PC-9 (cell line): ENCODE measurements at regions not wholly inside any gene's neighbourhood (a gene's known extent, or its start where the extent isn't known, plus 50 kb on each side); places are given as distances from the start of the nearest gene placed in this dataset.
A peak's percentile ranks its signal among the peaks of the same experiment; 100 is the strongest.
"Not testable (repeated sequence)": the region's sequence is repeated elsewhere in the genome, so short reads cannot be mapped to it uniquely, and the experiment has no call there.

Source experiments
- BruUV-seq: library from RNA; stranded (reverse); fragments of 400-500 nt; replicated peaks from 2 replicates; lab custom pipeline; 2021; lab: Mats Ljungman, UMichigan
- CTCF ChIA-PET: fragments of 300-600 bp; sonication (Branson Sonifier 250); formaldehyde crosslinking; loops from one replicate; lab custom pipeline; 2022; ENCODE audit warnings: antibody characterized with exemption; lab: Charles Lee
- POLR2A ChIA-PET: fragments of 300-600 bp; sonication (Branson Sonifier 250); formaldehyde crosslinking; loops from one replicate; lab custom pipeline; 2022; ENCODE audit warnings: antibody characterized with exemption; ENCODE audit not compliant: unreplicated experiment; lab: Charles Lee
- DNase-seq, 2 experiments: peaks; one replicate each; pipeline versions ENCODE4 v3.0.0 to v3.0.0-alpha.2; 2015 to 2022; ENCODE audit warnings: mixed read lengths in 1 of 2
- H2AFZ ChIP-seq: fragments of 200-600 bp; sonication (generic); 2 replicates; pipeline ENCODE4 v1.8.1; 2017; ENCODE audit warnings: antibody characterized with exemption
- H3F3A ChIP-seq: fragments of 200-600 bp; sonication (generic); 2 replicates; pipeline ENCODE4 v1.8.1; 2017; ENCODE audit warnings: antibody characterized with exemption, mild to moderate bottlenecking, low read depth; ENCODE audit not compliant: insufficient read depth
- H3K27ac ChIP-seq: fragments of 200-600 bp; sonication (generic); 2 replicates; pipeline ENCODE4 v1.6.1; 2016; ENCODE audit warnings: mixed run types
- H3K27me3 ChIP-seq: fragments of 200-600 bp; sonication (generic); 2 replicates; pipeline ENCODE4 v1.6.1; 2016; ENCODE audit warnings: low read depth, mixed run types; ENCODE audit not compliant: insufficient read depth
- H3K36me3 ChIP-seq: fragments of 200-600 bp; sonication (generic); 2 replicates; pipeline ENCODE4 v1.6.1; 2016; ENCODE audit warnings: low read depth, mixed run types
- H3K4me1 ChIP-seq: fragments of 200-600 bp; sonication (generic); replicated peaks from 2 replicates; pipeline ENCODE4 v1.6.1; 2016; ENCODE audit warnings: mixed run types; ENCODE audit not compliant: insufficient read depth
- H3K4me2 ChIP-seq: fragments of 200-600 bp; sonication (generic); 2 replicates; pipeline ENCODE4 v1.6.1; 2017; ENCODE audit warnings: mixed run types
- H3K4me3 ChIP-seq: fragments of 200-600 bp; sonication (generic); 2 replicates; pipeline ENCODE4 v1.6.1; 2016; ENCODE audit warnings: mixed run types
- H3K79me2 ChIP-seq: fragments of 200-600 bp; sonication (generic); 2 replicates; pipeline ENCODE4 v1.6.1; 2017; ENCODE audit warnings: low read depth, mixed run types
- H3K9me2 ChIP-seq: fragments of 200-600 bp; sonication (generic); 2 replicates; pipeline ENCODE4 v1.8.1; 2017; ENCODE audit warnings: mild to moderate bottlenecking; ENCODE audit not compliant: insufficient read depth
- H3K9me3 ChIP-seq: fragments of 200-600 bp; sonication (generic); 2 replicates; pipeline ENCODE4 v1.8.1; 2016; ENCODE audit warnings: low read depth; ENCODE audit not compliant: insufficient read depth
- H4K20me1 ChIP-seq: fragments of 200-600 bp; sonication (generic); 2 replicates; pipeline ENCODE4 v1.8.1; 2017; ENCODE audit not compliant: insufficient read depth
- CTCF ChIP-seq: fragments of 200-600 bp; sonication (generic); conservative IDR thresholded peaks from 2 replicates; pipeline ENCODE4 v1.6.1; 2017; ENCODE audit warnings: mixed run types, antibody characterized with exemption, mild to moderate bottlenecking, moderate library complexity
- EZH2 ChIP-seq: fragments of 200-600 bp; sonication (generic); IDR thresholded peaks from 2 replicates; pipeline ENCODE4 v1.8.0; 2017; ENCODE audit warnings: antibody characterized with exemption, low read depth
- intact Hi-C: fragments of 100-400 bp; cut with micrococcal nuclease; formaldehyde crosslinking; loops from one replicate; pipeline ENCODE4 v1.10.0; 2022; ENCODE audit not compliant: unreplicated experiment

GRCh38 chr21:9004815-9005518, 1516.4 kb upstream of the TPTE start:
- intact Hi-C loops, H3K4me1 ChIP-seq, CTCF ChIA-PET, BruUV-seq, H3K9me2 ChIP-seq, H3K4me3 ChIP-seq, H3K4me2 ChIP-seq, H4K20me1 ChIP-seq, H3K79me2 ChIP-seq, POLR2A ChIA-PET, H3K27ac ChIP-seq, H3K9me3 ChIP-seq, H2AFZ ChIP-seq, H3F3A ChIP-seq, H3K36me3 ChIP-seq: not testable (repeated sequence)
- DNase-seq, result peak in 1 of 2 experiments; percentile 17
- H3K27me3 ChIP-seq, result peaks cover 35% of the 10 kb centered on the region

- intact Hi-C loops, H3K9me2 ChIP-seq, H3F3A ChIP-seq, H3K9me3 ChIP-seq, H4K20me1 ChIP-seq, H2AFZ ChIP-seq, H3K4me3 ChIP-seq, H3K79me2 ChIP-seq, CTCF ChIA-PET, BruUV-seq, H3K4me1 ChIP-seq, POLR2A ChIA-PET, H3K4me2 ChIP-seq, H3K36me3 ChIP-seq, H3K27ac ChIP-seq: not testable (repeated sequence)
- DNase-seq, result peak in 1 of 2 experiments; percentile 32
- peaks cover 35% of the 10 kb centered on the region for H3K27me3 ChIP-seq
Measured at GRCh38 chr21:9005671-9006070, 1515.7 kb upstream of the TPTE start.

- peaks cover 39% of the 10 kb centered on the region for H3K27me3 ChIP-seq
- H3K79me2 ChIP-seq, BruUV-seq, H2AFZ ChIP-seq, DNase-seq, H3K4me1 ChIP-seq, intact Hi-C loops, CTCF ChIA-PET, H3K9me2 ChIP-seq, H4K20me1 ChIP-seq, H3K4me3 ChIP-seq, POLR2A ChIA-PET, H3K36me3 ChIP-seq, H3K27ac ChIP-seq, H3F3A ChIP-seq, H3K4me2 ChIP-seq, H3K9me3 ChIP-seq: not testable (repeated sequence)
Measured at GRCh38 chr21:9006111-9006510, 1515.3 kb upstream of the TPTE start.

GRCh38 chr21:9006553-9007323, 1514.6 kb upstream of the TPTE start:
- H4K20me1 ChIP-seq, BruUV-seq, H3F3A ChIP-seq, H3K4me2 ChIP-seq, CTCF ChIA-PET, H3K27ac ChIP-seq, H3K36me3 ChIP-seq, H3K9me3 ChIP-seq, intact Hi-C loops, POLR2A ChIA-PET, H3K4me1 ChIP-seq, H2AFZ ChIP-seq, H3K79me2 ChIP-seq, H3K4me3 ChIP-seq, H3K9me2 ChIP-seq: not testable (repeated sequence)
- peak in 1 of 2 experiments; percentile 26 for DNase-seq
- H3K27me3 ChIP-seq, result peaks cover 44% of the 10 kb centered on the region

- intact Hi-C loops, result no loop called here
Measured at GRCh38 chr21:9008636-9009035, 1512.7 kb upstream of the TPTE start.

More at GRCh38 chr21:9008636-9009035, 1512.7 kb upstream of the TPTE start:
- Histone ChIP-seq H3K36me3 (no peaks in the 10 kb centered on the region), H3K4me3 (no peak overlapping the region), H3K4me1 (no peaks in the 10 kb centered on the region), H3K9me2 (no peaks in the 10 kb centered on the region), H3K27ac (no peak overlapping the region), H3K27me3 (peaks cover 56% of the 10 kb centered on the region), H3K4me2 (no peak overlapping the region), H3K9me3 (no peaks in the 10 kb centered on the region; the same call in 1 of the 2 replicates), H4K20me1 (no peaks in the 10 kb centered on the region), H3F3A (no peaks in the 10 kb centered on the region), H2AFZ (no peak overlapping the region), H3K79me2 (no peaks in the 10 kb centered on the region)
- ChIA-PET CTCF (no interaction called here), POLR2A (no interaction called here)
- DNase-seq, result no peak
- TF ChIP-seq CTCF (no peak), EZH2 (no peak)
- BruUV-seq, result no TSS peak
